CD4-positive, alpha-beta T cell (primary cell): ENCODE measurements at regions not wholly inside any gene's neighbourhood (a gene's known extent, or its start where the extent isn't known, plus 50 kb on each side); places are given as distances from the start of the nearest gene placed in this dataset.

Experiments
- ATAC-seq: fragments of 200-7000 bp; cut with Tn5 transposase; one replicate; pipeline ENCODE4 v1.10.0; 2022; ENCODE audit warnings: mild to moderate bottlenecking; ENCODE audit not compliant: poor library complexity
- CTCF ChIA-PET: fragments of 350-600 bp; sonication (Branson Sonifier 250); formaldehyde crosslinking; loops from one replicate; lab custom pipeline; 2021; ENCODE audit warnings: antibody characterized with exemption, inconsistent platforms; lab: Charles Lee
- POLR2A ChIA-PET: fragments of 350-600 bp; sonication (Branson Sonifier 250); formaldehyde crosslinking; loops from one replicate; lab custom pipeline; 2021; ENCODE audit warnings: antibody characterized with exemption, inconsistent platforms; lab: Charles Lee
- DNase-seq, 14 experiments: peaks; one replicate each; pipeline ENCODE4 v3.0.0-alpha.2; 2013 to 2020; ENCODE audit warnings: mixed read lengths in 2 of 14
- H3K27ac ChIP-seq, 2 donors: one replicate each; pipeline versions ENCODE4 v1.5.1 to v1.7.0; 2013; ENCODE audit warnings: low read length in 2 of 2, low read depth in 1 of 2, mild to moderate bottlenecking in 1 of 2
- H3K27me3 ChIP-seq, 2 experiments: 1 replicate in 1 of 2; 2 replicates in 1 of 2; pipeline versions ENCODE4 v1.6.1 to v1.7.0; 2013; ENCODE audit warnings: low read length in 2 of 2, control low read depth in 1 of 2, mild to moderate bottlenecking in 1 of 2, moderate library complexity in 1 of 2; ENCODE audit not compliant: insufficient read depth in 2 of 2, control insufficient read depth in 1 of 2
- H3K36me3 ChIP-seq: one replicate; pipeline ENCODE4 v1.6.1; 2013; ENCODE audit warnings: low read length, control low read depth; ENCODE audit not compliant: insufficient read depth
- H3K4me1 ChIP-seq: one replicate; pipeline ENCODE4 v1.6.1; 2013; ENCODE audit warnings: low read length, control low read depth; ENCODE audit not compliant: insufficient read depth
- H3K4me3 ChIP-seq: one replicate; pipeline ENCODE4 v1.5.1; 2013; ENCODE audit warnings: mild to moderate bottlenecking, low read length, moderate library complexity
- H3K9me3 ChIP-seq, 2 experiments: 1 replicate in 1 of 2; 2 replicates in 1 of 2; pipeline versions ENCODE4 v1.6.1 to v1.7.0; 2013; ENCODE audit warnings: low read length in 2 of 2, mild to moderate bottlenecking in 2 of 2, control low read depth in 1 of 2, moderate library complexity in 1 of 2; ENCODE audit not compliant: control insufficient read depth in 1 of 2, insufficient read depth in 1 of 2
- H3K27ac Mint-ChIP-seq: one replicate; pipeline ENCODE4 v1.8.0; 2020; ENCODE audit warnings: mixed read lengths
- H3K27me3 Mint-ChIP-seq: one replicate; pipeline ENCODE4 v1.8.0; 2021; ENCODE audit warnings: mixed read lengths
- H3K36me3 Mint-ChIP-seq: one replicate; pipeline ENCODE4 v1.8.0; 2021; ENCODE audit warnings: low read depth, mixed read lengths
- H3K4me1 Mint-ChIP-seq: one replicate; pipeline ENCODE4 v1.8.0; 2021; ENCODE audit warnings: low read depth, mixed read lengths
- H3K4me3 Mint-ChIP-seq: one replicate; pipeline ENCODE4 v1.8.0; 2020; ENCODE audit warnings: mild to moderate bottlenecking, mixed read lengths
- H3K9me3 Mint-ChIP-seq: one replicate; pipeline ENCODE4 v1.8.0; 2020; ENCODE audit warnings: mixed read lengths
- CTCF ChIP-seq: fragments of 200-600 bp; IDR thresholded peaks from one replicate; pipeline ENCODE4 v1.8.0; 2022; ENCODE audit warnings: antibody characterized with exemption, mild to moderate bottlenecking
- intact Hi-C, 2 experiments: fragments of 100-400 bp; cut with DNase I in 1 of 2; cut with micrococcal nuclease in 1 of 2; formaldehyde crosslinking; loops; one replicate each; pipeline versions ENCODE4 v1.15.1 to v1.9.0; 2023 to 2025; cut with DNase I, micrococcal nuclease

GRCh38 chr2:117551858-117552257, 262.6 kb upstream of the DDX18 start:
- Mint-ChIP-seq H3K9me3 (peaks cover 10% of the 10 kb centered on the region), H3K4me1 (no peaks in the 10 kb centered on the region), H3K4me3 (no peak overlapping the region), H3K27me3 (no peaks in the 10 kb centered on the region), H3K27ac (no peak overlapping the region), H3K36me3 (no peaks in the 10 kb centered on the region)
- no peak for TF ChIP-seq CTCF
- H3K4me3 ChIP-seq: no peak overlapping the region
- no peak overlapping the region for H3K27ac ChIP-seq
- intact Hi-C loops: no loop called here
- ChIA-PET POLR2A (no interaction called here), CTCF (no interaction called here)
- ATAC-seq (no peak), DNase-seq (no peak)
- no peaks in the 10 kb centered on the region for H3K27me3 ChIP-seq
- no peaks in the 10 kb centered on the region for H3K9me3 ChIP-seq
- H3K36me3 ChIP-seq: no peaks in the 10 kb centered on the region
- no peaks in the 10 kb centered on the region for H3K4me1 ChIP-seq

GRCh38 chr2:117553448-117553847, 261.0 kb upstream of the DDX18 start:
- DNase-seq (no peak), ATAC-seq (no peak)
- Mint-ChIP-seq H3K9me3 (peaks cover 10% of the 10 kb centered on the region), H3K27ac (no peak overlapping the region), H3K27me3 (no peaks in the 10 kb centered on the region), H3K4me3 (no peak overlapping the region), H3K36me3 (no peaks in the 10 kb centered on the region), H3K4me1 (no peaks in the 10 kb centered on the region)
- H3K27ac ChIP-seq: no peak overlapping the region
- no peaks in the 10 kb centered on the region for H3K9me3 ChIP-seq
- H3K4me3 ChIP-seq: no peak overlapping the region
- ChIA-PET POLR2A (no interaction called here), CTCF (no interaction called here)
- H3K4me1 ChIP-seq: no peaks in the 10 kb centered on the region
- no peak for TF ChIP-seq CTCF
- no peaks in the 10 kb centered on the region for H3K36me3 ChIP-seq
- no peaks in the 10 kb centered on the region for H3K27me3 ChIP-seq
- intact Hi-C loops: no loop called here

DNA sequence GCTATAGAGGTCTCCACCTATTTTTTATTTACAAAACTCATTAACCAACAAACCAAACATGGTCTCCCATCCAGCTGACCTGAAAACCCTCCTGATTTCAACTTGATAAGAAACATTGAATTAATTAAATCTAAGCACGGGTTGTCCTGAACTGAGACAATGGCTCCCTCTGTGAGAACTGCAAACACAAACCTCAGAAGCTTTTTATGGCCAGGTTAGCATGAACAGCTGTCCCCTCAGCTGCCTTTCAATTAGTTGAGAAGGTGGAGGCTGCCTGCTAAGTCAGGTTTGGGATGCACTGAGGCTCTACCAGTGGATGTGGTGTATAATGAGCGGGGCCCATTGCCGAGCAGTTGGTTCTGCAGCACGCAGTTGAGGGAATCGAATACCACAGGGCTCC, 258.5 kb upstream of the DDX18 start:
- no peaks in the 10 kb centered on the region for H3K36me3 ChIP-seq
- Mint-ChIP-seq H3K27ac (no peak overlapping the region), H3K4me3 (no peak overlapping the region), H3K9me3 (peaks cover 9% of the 10 kb centered on the region), H3K27me3 (no peaks in the 10 kb centered on the region), H3K4me1 (no peaks in the 10 kb centered on the region), H3K36me3 (no peaks in the 10 kb centered on the region)
- DNase-seq: no peak
- intact Hi-C loops: no loop called here
- no peaks in the 10 kb centered on the region for H3K27me3 ChIP-seq
- H3K4me3 ChIP-seq: no peak overlapping the region
- no peak overlapping the region for H3K27ac ChIP-seq
- H3K4me1 ChIP-seq: no peaks in the 10 kb centered on the region
- no peaks in the 10 kb centered on the region for H3K9me3 ChIP-seq
- ATAC-seq: no peak
- ChIA-PET CTCF (interaction anchor here (1.1 kb wide), 1 partner anchor 9 kb away, joined by 3 read pairs; no protein-coding TSS in a partner anchor), POLR2A (no interaction called here)
- no peak for TF ChIP-seq CTCF
